ENCODE measurements at regions not wholly inside any gene's neighbourhood (a gene's known extent, or its start where the extent isn't known, plus 50 kb on each side); places are given as distances from the start of the nearest gene placed in this dataset.

DNA sequence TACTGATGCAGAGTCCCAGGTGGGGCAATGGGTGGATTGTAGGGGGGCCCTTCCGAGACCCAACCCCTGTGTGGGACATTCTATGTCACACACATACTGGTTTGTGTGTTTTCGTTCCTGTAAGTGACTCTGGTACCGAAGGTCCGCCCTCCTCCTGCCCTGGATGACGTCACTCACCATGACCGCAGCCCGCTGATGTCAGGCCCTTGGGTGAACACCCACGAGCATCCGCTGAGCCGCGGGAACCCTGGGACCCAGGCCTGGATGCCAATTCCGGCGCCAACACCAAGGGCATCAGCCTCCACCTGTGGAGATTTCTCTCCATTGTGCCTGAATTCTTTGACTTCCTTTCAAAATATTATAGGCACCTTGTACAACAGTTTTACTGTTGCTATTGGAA is 184.3 kb downstream of the MTRR start:
- ATAC-seq, result no peak
- intact Hi-C loops (cut with micrococcal nuclease), result no loop called here
- Histone ChIP-seq H3K9me2 (ENCODE audit: insufficient read depth) (no peaks in the 10 kb centered on the region), H2AFZ (ENCODE audit: low read depth, low read length, poor library complexity, severe bottlenecking) (no peak overlapping the region), H3K4me1 (ENCODE audit: control insufficient read depth in 1 of 2, insufficient read depth in 2 of 2, low read length in 2 of 2) (no peaks in the 10 kb centered on the region), H3K27me3 (ENCODE audit: insufficient read depth, low read length) (no peaks in the 10 kb centered on the region), H3K9me3 (ENCODE audit: control insufficient read depth in 1 of 2, insufficient read depth in 1 of 2, low read depth in 1 of 2, low read length in 2 of 2) (no peaks in the 10 kb centered on the region), H3K4me3 (replicated peaks in 1 of 2; ENCODE audit: low read depth in 1 of 2, low read length in 2 of 2) (no peak overlapping the region), H3K36me3 (ENCODE audit: control insufficient read depth in 1 of 2, insufficient read depth in 2 of 2, low read length in 2 of 2) (no peaks in the 10 kb centered on the region), H3K27ac (ENCODE audit: low read depth, low read length) (no peak overlapping the region), H3K9ac (ENCODE audit: low read length) (no peak overlapping the region), H3K79me2 (ENCODE audit: insufficient read depth, low read length) (no peaks in the 10 kb centered on the region), H4K20me1 (ENCODE audit: insufficient read depth) (no peaks in the 10 kb centered on the region), H3K4me2 (ENCODE audit: low read length) (no peak overlapping the region)
- ChIA-PET RAD21 (ENCODE audit: low non-redundant PET in 1 of 2, low total read pairs in 2 of 2, uncharacterized antibody in 2 of 2, unreplicated experiment in 2 of 2) (no interaction called here), POLR2A (no interaction called here), CTCF (no interaction called here)
- DNase-seq (ENCODE audit: low read depth, low spot score), result no peak
- TF ChIP-seq CEBPB (IDR thresholded peaks at IDR 0.05; ENCODE audit: low read depth), result no peak
- no peak for TF ChIP-seq ELF1 (IDR thresholded peaks at IDR 0.05; ENCODE audit: borderline replicate concordance, low read depth)
- no peak for TF ChIP-seq ZFX (IDR thresholded peaks at IDR 0.05)
- TF ChIP-seq ATF3 (IDR thresholded peaks at IDR 0.05), result no peak
- no peak for TF ChIP-seq POLR2A (IDR thresholded peaks at IDR 0.05; ENCODE audit: borderline replicate concordance, extremely low read depth, insufficient read depth, insufficient read length)
- no peak for TF ChIP-seq POLR2AphosphoS5 (IDR thresholded peaks at IDR 0.05; ENCODE audit: low read depth, low read length)
- no peak for TF ChIP-seq SIN3A (IDR thresholded peaks at IDR 0.05; ENCODE audit: low read depth)
- TF ChIP-seq SRF (IDR thresholded peaks at IDR 0.05; ENCODE audit: low read depth), result no peak
- TF ChIP-seq ZNF274 (IDR thresholded peaks at IDR 0.05; ENCODE audit: low read depth, low read length), result no peak
- TF ChIP-seq EZH2phosphoT487 (IDR thresholded peaks at IDR 0.05; ENCODE audit: borderline replicate concordance), result no peak
- no peak for TF ChIP-seq SP1 (IDR thresholded peaks at IDR 0.05; ENCODE audit: low read depth)
- no peak for TF ChIP-seq RAD21 (IDR thresholded peaks at IDR 0.05; ENCODE audit: low read depth)
- no peak for TF ChIP-seq FOSL1 (IDR thresholded peaks at IDR 0.05; ENCODE audit: low read depth)
- TF ChIP-seq, protein P1, sequence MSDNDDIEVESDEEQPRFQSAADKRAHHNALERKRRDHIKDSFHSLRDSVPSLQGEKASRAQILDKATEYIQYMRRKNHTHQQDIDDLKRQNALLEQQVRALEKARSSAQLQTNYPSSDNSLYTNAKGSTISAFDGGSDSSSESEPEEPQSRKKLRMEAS (IDR thresholded peaks at IDR 0.05), result no peak
- no peak for TF ChIP-seq JUND (IDR thresholded peaks at IDR 0.05)
- TF ChIP-seq, protein P2, sequence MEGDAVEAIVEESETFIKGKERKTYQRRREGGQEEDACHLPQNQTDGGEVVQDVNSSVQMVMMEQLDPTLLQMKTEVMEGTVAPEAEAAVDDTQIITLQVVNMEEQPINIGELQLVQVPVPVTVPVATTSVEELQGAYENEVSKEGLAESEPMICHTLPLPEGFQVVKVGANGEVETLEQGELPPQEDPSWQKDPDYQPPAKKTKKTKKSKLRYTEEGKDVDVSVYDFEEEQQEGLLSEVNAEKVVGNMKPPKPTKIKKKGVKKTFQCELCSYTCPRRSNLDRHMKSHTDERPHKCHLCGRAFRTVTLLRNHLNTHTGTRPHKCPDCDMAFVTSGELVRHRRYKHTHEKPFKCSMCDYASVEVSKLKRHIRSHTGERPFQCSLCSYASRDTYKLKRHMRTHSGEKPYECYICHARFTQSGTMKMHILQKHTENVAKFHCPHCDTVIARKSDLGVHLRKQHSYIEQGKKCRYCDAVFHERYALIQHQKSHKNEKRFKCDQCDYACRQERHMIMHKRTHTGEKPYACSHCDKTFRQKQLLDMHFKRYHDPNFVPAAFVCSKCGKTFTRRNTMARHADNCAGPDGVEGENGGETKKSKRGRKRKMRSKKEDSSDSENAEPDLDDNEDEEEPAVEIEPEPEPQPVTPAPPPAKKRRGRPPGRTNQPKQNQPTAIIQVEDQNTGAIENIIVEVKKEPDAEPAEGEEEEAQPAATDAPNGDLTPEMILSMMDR (IDR thresholded peaks at IDR 0.05 in 2 of 3, conservative IDR thresholded peaks at IDR 0.05 in 1 of 3; ENCODE audit: borderline replicate concordance in 1 of 3, insufficient read depth in 1 of 3, low read depth in 2 of 3, low read length in 2 of 3), result no peak
- TF ChIP-seq REST (IDR thresholded peaks at IDR 0.05; ENCODE audit: low read depth), result no peak
- BruUV-seq (replicated peaks), result no TSS peak
